GM21367 (cell line): ENCODE measurements at regions not wholly inside any gene's neighbourhood (a gene's known extent, or its start where the extent isn't known, plus 50 kb on each side); places are given as distances from the start of the nearest gene placed in this dataset.
"Not testable (repeated sequence)": the region's sequence is repeated elsewhere in the genome, so short reads cannot be mapped to it uniquely, and the experiment has no call there.

Experiments used
- ATAC-seq: cut with Tn5 transposase; IDR thresholded peaks from one replicate; pipeline ENCODE4 v1.9.1; 2021; ENCODE audit not compliant: unreplicated experiment

- ATAC-seq: no peak
Measured at GRCh38 chr4:112086036-112086434, 59.2 kb upstream of the FAM241A start.

GRCh38 chr4:112086661-112087060 lies 58.6 kb upstream of the FAM241A start:
- ATAC-seq: not testable (repeated sequence)

GRCh38 chr4:112092330-112092729 lies 52.9 kb upstream of the FAM241A start:
- not testable (repeated sequence) for ATAC-seq

GRCh38 chr4:112093636-112094202 lies 51.5 kb upstream of the FAM241A start:
- ATAC-seq: no peak

GRCh38 chr4:112094330-112094729 lies 50.9 kb upstream of the FAM241A start:
- no peak for ATAC-seq
